GM12878 (cell line): ENCODE measurements at regions not wholly inside any gene's neighbourhood (a gene's known extent, or its start where the extent isn't known, plus 50 kb on each side); places are given as distances from the start of the nearest gene placed in this dataset.

Experiments used
- ATAC-seq: fragments of 200-7000 bp; cut with Tn5 transposase; 3 replicates; pipeline ENCODE4 v1.9.1; 2020; ENCODE audit warnings: mild to moderate bottlenecking, moderate library complexity
- BruUV-seq: library from RNA; stranded (reverse); fragments of 400-500 nt; replicated peaks from 2 replicates; lab custom pipeline; 2021; lab: Mats Ljungman, UMichigan
- CTCF ChIA-PET: fragments of 300-600 bp; sonication (Branson Sonifier 250); formaldehyde crosslinking; extraction: SDS; loops from one replicate; lab custom pipeline; 2021; ENCODE audit warnings: inconsistent platforms; lab: Yijun Ruan, JAX
- POLR2A ChIA-PET: fragments of 350-600 bp; formaldehyde crosslinking; extraction: SDS; loops from one replicate; lab custom pipeline; 2021; ENCODE audit warnings: inconsistent platforms; lab: Charles Lee
- RAD21 ChIA-PET: fragments of 300-600 bp; sonication (Branson Sonifier 250); formaldehyde crosslinking; loops from one replicate; lab custom pipeline; 2023; ENCODE audit warnings: antibody characterized with exemption; ENCODE audit not compliant: unreplicated experiment; lab: Charles Lee
- SMC1A ChIA-PET: fragments of 300-600 bp; sonication (Branson Sonifier 250); formaldehyde crosslinking; loops from one replicate; lab custom pipeline; 2023; ENCODE audit not compliant: unreplicated experiment, uncharacterized antibody; lab: Charles Lee
- DNase-seq: peaks from one replicate; pipeline ENCODE4 v3.0.0-alpha.2; 2011; ENCODE audit warnings: low read depth, low spot score
- FAIRE-seq: peaks from 3 replicates; lab custom pipeline; 2011; peaks lifted over from hg19 to GRCh38; lab: Jason Lieb, UNC
- H2AFZ ChIP-seq: 2 replicates; pipeline ENCODE4 v1.6.0; 2011; ENCODE audit warnings: low read depth, low read length, control low read depth; ENCODE audit not compliant: control insufficient read depth
- H3K27ac ChIP-seq: 2 replicates; pipeline ENCODE4 v1.5.1; 2011; ENCODE audit warnings: control low read depth; ENCODE audit not compliant: control insufficient read depth, insufficient read depth
- H3K27me3 ChIP-seq, 2 experiments: replicated peaks in 1 of 2; 2 replicates each; pipeline versions ENCODE4 v1.6.0 to v1.6.1; 2011; ENCODE audit warnings: low read length in 1 of 2; ENCODE audit not compliant: control insufficient read depth in 2 of 2, insufficient read depth in 2 of 2
- H3K36me3 ChIP-seq, 2 experiments: 2 replicates each; pipeline ENCODE4 v1.5.1; 2011; ENCODE audit warnings: low read length in 1 of 2; ENCODE audit not compliant: control insufficient read depth in 2 of 2, insufficient read depth in 2 of 2
- H3K4me1 ChIP-seq: 2 replicates; pipeline ENCODE4 v1.6.1; 2011; ENCODE audit warnings: mild to moderate bottlenecking, low read length, moderate library complexity, mixed read lengths; ENCODE audit not compliant: control insufficient read depth, insufficient read depth
- H3K4me2 ChIP-seq: 2 replicates; pipeline ENCODE4 v1.6.0; 2011; ENCODE audit warnings: control low read depth; ENCODE audit not compliant: control insufficient read depth, insufficient read depth
- H3K4me3 ChIP-seq: fragments of 200-600 bp; sonication (generic); 2 replicates; pipeline ENCODE4 v1.5.1; 2016
- H3K79me2 ChIP-seq: 2 replicates; pipeline ENCODE4 v1.6.0; 2011; ENCODE audit warnings: low read length; ENCODE audit not compliant: control insufficient read depth, insufficient read depth
- H3K9ac ChIP-seq: 2 replicates; pipeline ENCODE4 v1.8.0; 2011; ENCODE audit warnings: low read length, control low read depth, mixed read lengths; ENCODE audit not compliant: control insufficient read depth, insufficient read depth
- H3K9me3 ChIP-seq: replicated peaks from 3 replicates; pipeline ENCODE4 v1.5.1; 2011; ENCODE audit warnings: mild to moderate bottlenecking, low read length; ENCODE audit not compliant: control insufficient read depth, insufficient read depth
- H4K20me1 ChIP-seq: 2 replicates; pipeline ENCODE4 v1.6.0; 2011; ENCODE audit not compliant: control insufficient read depth, insufficient read depth
- BHLHE40 ChIP-seq, 2 experiments: fragments of 450-650 bp in 1 of 2; IDR thresholded peaks; 2 replicates each; pipeline ENCODE4 v1.6.1; 2011 to 2017; ENCODE audit warnings: low read depth in 2 of 2, borderline replicate concordance in 1 of 2, improper control_type of control experiment in 1 of 2, low read length in 1 of 2, mild to moderate bottlenecking in 1 of 2
- CEBPB ChIP-seq, 2 experiments: fragments of 150-350 bp in 1 of 2; IDR thresholded peaks; 2 replicates each; pipeline ENCODE4 v1.6.1; 2012 to 2014; ENCODE audit warnings: low read depth in 2 of 2, low read length in 2 of 2, borderline replicate concordance in 1 of 2, inconsistent platforms in 1 of 2
- HDGF ChIP-seq: fragments of 450-650 bp; IDR thresholded peaks from 2 replicates; pipeline ENCODE4 v1.6.1; 2016; ENCODE audit warnings: antibody characterized with exemption
- MEF2B ChIP-seq: fragments of 450-650 bp; IDR thresholded peaks from 2 replicates; pipeline ENCODE4 v1.6.1; 2018; ENCODE audit warnings: mild to moderate bottlenecking, moderate library complexity; ENCODE audit not compliant: partially characterized antibody, poor library complexity, severe bottlenecking
- POLR2AphosphoS2 ChIP-seq: IDR thresholded peaks from 2 replicates; pipeline ENCODE4 v1.6.1; 2011; ENCODE audit warnings: low read depth, mild to moderate bottlenecking, low read length, improper control_type of control experiment, moderate library complexity
- RCOR1 ChIP-seq: conservative IDR thresholded peaks from 2 replicates; pipeline ENCODE4 v1.6.1; 2012; ENCODE audit warnings: low read depth, low read length, improper control_type of control experiment
- SIX5 ChIP-seq: IDR thresholded peaks from 2 replicates; pipeline ENCODE4 v1.6.1; 2011; ENCODE audit warnings: mild to moderate bottlenecking, low read depth, low read length, moderate library complexity; ENCODE audit not compliant: severe bottlenecking
- SP1 ChIP-seq: IDR thresholded peaks from one replicate; pipeline ENCODE4 v1.6.1; 2011; ENCODE audit warnings: low read depth, low read length
- SREBF2 ChIP-seq: IDR thresholded peaks from 2 replicates; pipeline ENCODE4 v1.6.1; 2012; ENCODE audit warnings: mild to moderate bottlenecking, low read length
- SUPT20H ChIP-seq: IDR thresholded peaks from 2 replicates; pipeline ENCODE4 v1.6.1; 2011; ENCODE audit warnings: low read depth, mild to moderate bottlenecking, low read length, moderate library complexity, borderline replicate concordance; ENCODE audit not compliant: control insufficient read depth
- TARDBP ChIP-seq: IDR thresholded peaks from 2 replicates; pipeline ENCODE4 v1.6.1; 2016; ENCODE audit warnings: borderline replicate concordance
- TBL1XR1 ChIP-seq: IDR thresholded peaks from 2 replicates; pipeline ENCODE4 v1.6.1; 2012; ENCODE audit warnings: low read depth, low read length, improper control_type of control experiment
- TCF7 ChIP-seq: IDR thresholded peaks from 2 replicates; pipeline ENCODE4 v1.6.1; 2014; ENCODE audit warnings: antibody characterized with exemption, borderline replicate concordance
- ZSCAN29 ChIP-seq: fragments of 450-650 bp; IDR thresholded peaks from 2 replicates; pipeline ENCODE4 v1.6.1; 2017; ENCODE audit warnings: mild to moderate bottlenecking, moderate library complexity
- WGBS: methylation state at CpG from one replicate; pipeline ENCODE4 v1.1.6; 2016; ENCODE audit warnings: low lambda C conversion rate; ENCODE audit not compliant: insufficient replicate concordance, insufficient coverage; ENCODE audit errors: missing lambda C conversion rate; 5-methylcytosine and 5-hydroxymethylcytosine counted together
- in situ Hi-C: fragments of 300-500 bp; cut with MboI; formaldehyde crosslinking; loops from 9 replicates; pipeline ENCODE4 v1.14.3; 2018; ENCODE audit warnings: mixed read lengths
- intact Hi-C: fragments of 100-400 bp; cut with micrococcal nuclease; formaldehyde crosslinking; loops from one replicate; pipeline ENCODE4 v1.14.2; 2022; ENCODE audit not compliant: unreplicated experiment
- TF ChIP-seq, protein P1 (sequence below): IDR thresholded peaks from 2 replicates; pipeline ENCODE4 v1.6.1; 2012; ENCODE audit warnings: low read depth, low read length, improper control_type of control experiment
- TF ChIP-seq, protein P2 (sequence below): IDR thresholded peaks from 2 replicates; pipeline ENCODE4 v1.6.1; 2012; ENCODE audit warnings: low read depth, low read length, improper control_type of control experiment

DNA sequence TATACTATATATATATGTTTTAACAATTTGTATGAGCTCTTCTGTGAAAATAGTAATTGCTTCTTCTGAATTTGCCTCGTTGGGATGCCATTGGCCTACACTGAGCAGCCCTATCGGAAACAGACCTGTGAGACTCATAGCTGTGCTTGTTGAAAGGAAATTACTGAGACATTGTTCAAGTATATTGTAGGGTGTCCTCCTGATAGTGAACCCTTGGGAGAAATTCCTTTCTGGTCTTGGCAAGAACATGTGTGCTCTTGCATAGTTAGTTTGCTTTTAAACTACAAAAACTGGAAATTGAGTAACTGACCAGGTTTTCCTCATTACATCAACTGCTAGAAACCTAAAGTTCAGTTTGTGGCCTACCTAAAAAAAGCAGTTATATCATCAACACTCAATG, 160.9 kb downstream of the LURAP1L start:
- FAIRE-seq (no peak), DNase-seq (no peak), ATAC-seq (no peak)
- Histone ChIP-seq H4K20me1 (no peaks in the 10 kb centered on the region), H3K4me2 (no peak overlapping the region), H3K79me2 (no peaks in the 10 kb centered on the region), H2AFZ (no peak overlapping the region), H3K9me3 (no peaks in the 10 kb centered on the region), H3K4me1 (no peaks in the 10 kb centered on the region), H3K27ac (no peak overlapping the region), H3K36me3 (no peaks in the 10 kb centered on the region), H3K4me3 (no peak overlapping the region), H3K27me3 (no peaks in the 10 kb centered on the region), H3K9ac (no peak overlapping the region)
- TF ChIP-seq SIX5, result no peak
- no peak for TF ChIP-seq SUPT20H
- TF ChIP-seq ZSCAN29, result no peak
- no peak for TF ChIP-seq SP1
- TF ChIP-seq, protein P1, sequence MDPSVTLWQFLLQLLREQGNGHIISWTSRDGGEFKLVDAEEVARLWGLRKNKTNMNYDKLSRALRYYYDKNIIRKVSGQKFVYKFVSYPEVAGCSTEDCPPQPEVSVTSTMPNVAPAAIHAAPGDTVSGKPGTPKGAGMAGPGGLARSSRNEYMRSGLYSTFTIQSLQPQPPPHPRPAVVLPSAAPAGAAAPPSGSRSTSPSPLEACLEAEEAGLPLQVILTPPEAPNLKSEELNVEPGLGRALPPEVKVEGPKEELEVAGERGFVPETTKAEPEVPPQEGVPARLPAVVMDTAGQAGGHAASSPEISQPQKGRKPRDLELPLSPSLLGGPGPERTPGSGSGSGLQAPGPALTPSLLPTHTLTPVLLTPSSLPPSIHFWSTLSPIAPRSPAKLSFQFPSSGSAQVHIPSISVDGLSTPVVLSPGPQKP, result no peak
- TF ChIP-seq HDGF, result no peak
- no peak for TF ChIP-seq CEBPB (IDR thresholded peaks at IDR 0.05; ENCODE audit: borderline replicate concordance in 1 of 2, low read depth in 2 of 2, low read length in 2 of 2)
- TF ChIP-seq, protein P2, sequence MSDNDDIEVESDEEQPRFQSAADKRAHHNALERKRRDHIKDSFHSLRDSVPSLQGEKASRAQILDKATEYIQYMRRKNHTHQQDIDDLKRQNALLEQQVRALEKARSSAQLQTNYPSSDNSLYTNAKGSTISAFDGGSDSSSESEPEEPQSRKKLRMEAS, result no peak
- TF ChIP-seq MEF2B, result no peak
- TF ChIP-seq TCF7, result no peak
- no peak for TF ChIP-seq SREBF2
- TF ChIP-seq RCOR1, result no peak
- no peak for TF ChIP-seq TARDBP
- no peak for TF ChIP-seq TBL1XR1
- TF ChIP-seq POLR2AphosphoS2, result no peak
- no peak for TF ChIP-seq BHLHE40 (IDR thresholded peaks at IDR 0.05; ENCODE audit: borderline replicate concordance in 1 of 2, low read depth in 2 of 2, low read length in 1 of 2)
- ChIA-PET POLR2A (no interaction called here), RAD21 (no interaction called here), CTCF (no interaction called here), SMC1A (no interaction called here)
- 22% methylated on average over 2 of the region's 2 CpGs for WGBS
- intact Hi-C loops (no loop called here), in situ Hi-C loops (no loop called here)
- no TSS peak for BruUV-seq
